ENCODE measurements at regions not wholly inside any gene's neighbourhood (a gene's known extent, or its start where the extent isn't known, plus 50 kb on each side); places are given as distances from the start of the nearest gene placed in this dataset.
"Not testable (repeated sequence)": the region's sequence is repeated elsewhere in the genome, so short reads cannot be mapped to it uniquely, and the experiment has no call there.

DNA sequence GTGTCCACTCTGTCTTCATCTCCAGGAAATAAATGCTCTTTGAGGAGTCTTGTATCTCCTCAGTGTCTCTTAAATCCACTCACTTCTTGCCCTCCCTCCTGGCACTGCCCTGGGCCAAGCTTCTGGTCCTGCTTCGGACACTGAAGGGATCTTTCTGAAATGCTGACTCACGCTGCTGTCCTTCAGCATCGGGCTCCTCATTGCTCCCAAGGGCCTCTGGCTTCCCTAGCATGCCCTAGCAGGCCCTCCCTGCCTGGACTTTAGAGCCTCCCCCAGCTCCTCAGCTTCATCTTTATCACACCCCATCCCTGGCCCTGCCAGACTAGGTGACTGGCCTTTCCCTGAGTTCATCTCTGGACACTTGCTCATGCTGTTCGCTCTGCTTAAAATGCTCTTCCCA, 96.6 kb downstream of the FOXD2 start:
- FAIRE-seq (no peak), DNase-seq (ENCODE audit: insufficient read length, low spot score) (no peak)
- TF ChIP-seq TAF1 (IDR thresholded peaks at IDR 0.05; ENCODE audit: low read depth, low read length) (no peak), POLR2AphosphoS5 (IDR thresholded peaks at IDR 0.05; ENCODE audit: low read depth, low read length) (no peak), PAX5 (IDR thresholded peaks at IDR 0.05; ENCODE audit: insufficient read depth, low read length, severe bottlenecking) (no peak), POU2F2 (IDR thresholded peaks at IDR 0.05; ENCODE audit: low read depth, low read length) (no peak)

DNA sequence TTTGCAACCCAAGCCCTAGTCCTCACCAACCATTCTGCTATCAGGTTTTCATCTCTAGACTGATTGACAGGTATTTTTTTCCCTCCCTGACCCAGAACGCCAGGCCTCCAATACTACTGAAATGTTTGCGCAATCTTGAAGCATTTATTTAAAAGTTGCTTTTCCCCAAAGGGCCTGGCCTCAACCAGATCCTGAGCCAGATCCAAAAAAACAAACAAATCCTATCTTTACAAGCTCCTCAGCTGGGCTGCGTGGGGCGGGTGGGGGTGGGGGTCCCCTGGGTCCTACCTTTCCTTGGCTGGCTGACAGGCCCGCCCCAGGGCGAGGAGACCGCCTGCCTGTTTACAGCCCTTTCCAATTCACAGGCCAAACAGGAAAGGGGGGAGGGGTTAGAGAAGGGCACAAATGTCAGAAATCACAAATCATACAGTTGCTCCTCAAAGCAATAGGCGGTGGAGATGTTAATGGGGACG, 98.8 kb downstream of the FOXD2 start:
- TF ChIP-seq SPI1 (IDR thresholded peaks at IDR 0.05; ENCODE audit: low read depth, low read length), result no peak
- TF ChIP-seq POLR2AphosphoS5 (IDR thresholded peaks at IDR 0.05; ENCODE audit: low read depth, low read length), result no peak
- no peak for TF ChIP-seq PAX5 (IDR thresholded peaks at IDR 0.05; ENCODE audit: insufficient read depth, low read length, severe bottlenecking)
- TF ChIP-seq TAF1 (IDR thresholded peaks at IDR 0.05; ENCODE audit: low read depth, low read length), result no peak
- TF ChIP-seq POU2F2 (IDR thresholded peaks at IDR 0.05; ENCODE audit: low read depth, low read length), result no peak
- TF ChIP-seq POLR2A (IDR thresholded peaks at IDR 0.05; ENCODE audit: low read depth, low read length), result no peak

DNA sequence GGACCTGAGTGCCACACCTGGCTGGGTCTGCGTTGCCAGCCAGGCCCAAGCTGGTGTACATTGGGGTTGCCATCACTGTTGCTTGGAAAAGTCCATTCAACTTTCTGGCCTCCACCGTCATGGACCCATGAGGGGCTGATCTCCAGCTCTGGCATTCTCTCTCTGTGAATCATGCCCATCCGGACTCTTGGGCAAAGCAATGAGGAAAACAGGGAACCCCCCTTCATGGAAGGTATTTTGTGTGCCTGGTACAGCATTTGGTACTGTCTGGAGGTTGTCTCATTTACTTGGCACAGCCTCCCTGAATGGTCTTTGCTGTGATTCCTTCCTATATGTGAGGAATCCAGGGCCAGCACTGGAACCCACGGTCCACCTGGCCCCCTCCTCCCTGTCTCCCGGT, 99.4 kb downstream of the FOXD2 start:
- TF ChIP-seq POLR2A (IDR thresholded peaks at IDR 0.05; ENCODE audit: low read depth, low read length) (no peak), POU2F2 (IDR thresholded peaks at IDR 0.05; ENCODE audit: low read depth, low read length) (no peak), POLR2AphosphoS5 (IDR thresholded peaks at IDR 0.05; ENCODE audit: low read depth, low read length) (no peak), PAX5 (IDR thresholded peaks at IDR 0.05; ENCODE audit: insufficient read depth, low read length, severe bottlenecking) (no peak), TAF1 (IDR thresholded peaks at IDR 0.05; ENCODE audit: low read depth, low read length) (no peak), SPI1 (IDR thresholded peaks at IDR 0.05; ENCODE audit: low read depth, low read length) (no peak)
- FAIRE-seq (no peak), DNase-seq (ENCODE audit: insufficient read length, low spot score) (no peak)

More for the DNA sequence above, 98.8 kb downstream of the FOXD2 start:
- no peak for FAIRE-seq
- no peak for DNase-seq (ENCODE audit: insufficient read length, low spot score)

DNA sequence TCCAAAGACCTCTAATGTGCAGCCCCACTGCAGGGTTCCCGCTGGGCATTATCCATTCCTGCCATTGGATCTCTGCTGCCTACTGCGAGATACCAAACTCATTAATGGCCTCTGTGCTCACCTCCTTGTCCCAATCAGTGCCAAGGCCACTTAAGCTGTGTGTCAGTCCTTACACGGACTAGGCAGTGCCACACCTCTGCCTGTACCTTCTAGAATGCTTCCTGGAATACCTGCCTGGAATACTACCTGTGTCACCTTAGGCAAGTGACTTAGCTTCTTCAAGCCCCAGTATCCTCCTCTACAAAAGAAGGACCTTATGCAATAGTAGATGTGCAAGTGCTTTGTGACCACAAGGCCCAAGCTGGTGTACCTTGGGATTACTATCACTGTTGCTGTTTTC, 100.1 kb downstream of the FOXD2 start:
- DNase-seq (ENCODE audit: insufficient read length, low spot score) (no peak), FAIRE-seq (no peak)
- no peak for TF ChIP-seq POLR2AphosphoS5 (IDR thresholded peaks at IDR 0.05; ENCODE audit: low read depth, low read length)

DNA sequence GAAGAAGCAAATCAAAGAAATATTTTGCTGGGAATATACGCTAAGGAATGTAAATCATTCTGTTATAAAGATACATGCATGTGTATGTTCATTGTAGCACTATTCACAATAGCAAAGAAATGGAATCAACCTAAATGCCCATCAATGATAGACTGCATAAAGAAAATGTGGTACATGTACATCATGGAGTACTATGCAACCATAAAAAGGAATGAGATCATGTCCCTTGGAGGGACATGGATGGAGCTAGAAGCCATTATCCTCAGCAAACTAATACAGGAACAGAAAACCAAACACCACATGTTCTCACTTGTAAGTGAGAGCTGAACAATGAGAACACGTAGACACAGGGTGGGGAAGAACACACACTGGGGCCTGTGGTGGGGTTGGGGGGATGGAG, 100.7 kb downstream of the FOXD2 start:
- not testable (repeated sequence) for FAIRE-seq; DNase-seq (ENCODE audit: insufficient read length, low spot score)

DNA sequence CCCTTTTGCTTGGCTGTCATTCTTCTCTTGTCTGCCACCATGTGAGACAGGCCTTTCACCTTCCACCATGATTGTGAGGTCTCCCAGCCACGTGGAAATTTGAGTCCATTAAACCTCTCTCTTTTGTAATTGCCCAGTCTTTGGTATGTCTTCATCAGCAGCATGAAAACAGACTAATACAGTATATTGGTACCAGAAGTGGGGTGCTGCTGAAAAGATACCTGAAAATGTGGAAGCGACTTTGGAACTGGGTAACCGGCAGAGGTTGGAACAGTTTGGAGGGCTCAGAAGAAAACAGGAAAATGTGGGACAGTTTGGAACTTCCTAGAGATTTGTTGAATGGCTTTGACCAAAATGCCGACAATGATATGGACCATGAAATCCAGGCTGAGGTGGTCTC, 103.9 kb downstream of the FOXD2 start:
- not testable (repeated sequence) for DNase-seq (ENCODE audit: insufficient read length, low spot score); FAIRE-seq

DNA sequence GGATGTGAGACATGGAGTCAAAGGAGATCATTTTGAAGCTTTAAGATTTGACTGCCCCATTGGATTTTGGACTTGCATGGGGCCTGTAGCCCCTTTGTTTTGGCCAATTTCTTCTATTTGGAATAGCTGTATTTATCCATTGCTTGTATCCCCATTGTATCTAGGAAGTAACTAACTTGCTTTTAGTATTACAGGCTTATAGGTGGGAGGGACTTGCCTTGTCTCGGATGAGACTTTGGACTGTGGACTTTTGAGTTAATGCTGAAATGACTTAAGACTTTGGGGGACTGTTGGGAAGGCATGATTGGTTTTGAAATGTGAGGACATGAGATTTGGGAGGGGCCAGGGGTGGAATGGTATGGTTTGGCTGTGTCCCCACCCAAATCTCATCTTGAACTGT, 105.2 kb downstream of the FOXD2 start:
- FAIRE-seq; DNase-seq (ENCODE audit: insufficient read length, low spot score): not testable (repeated sequence)

DNA sequence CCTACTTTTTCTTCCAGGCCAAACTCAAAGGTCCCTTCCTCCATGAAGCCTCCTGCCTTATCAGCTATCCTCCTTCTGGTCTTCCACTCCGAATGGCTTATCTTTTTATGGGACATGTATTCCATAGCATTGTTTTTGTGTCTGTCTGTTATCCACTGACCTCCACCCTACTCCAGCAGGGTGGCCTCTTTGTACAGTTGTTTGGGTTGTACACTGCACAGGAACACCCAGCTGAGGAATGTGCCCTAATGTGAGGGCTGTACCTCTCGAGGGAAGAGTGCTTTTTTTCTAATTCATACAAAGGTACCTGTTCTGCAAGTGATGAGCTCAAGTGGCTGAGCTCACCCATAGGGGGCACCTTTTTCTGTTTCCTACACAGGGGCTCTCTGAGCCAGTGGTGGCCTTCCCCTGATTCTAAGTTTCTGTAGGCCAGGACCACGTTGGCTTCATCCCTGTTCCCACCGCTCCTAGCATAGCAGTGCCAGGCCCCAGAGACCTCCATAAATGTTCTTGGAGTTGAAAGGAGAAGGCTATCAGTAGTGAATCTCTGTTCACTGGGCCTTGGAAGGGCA, 108.2 kb downstream of the FOXD2 start:
- FAIRE-seq (no peak), DNase-seq (ENCODE audit: insufficient read length, low spot score) (no peak)
- TF ChIP-seq PAX5 (IDR thresholded peaks at IDR 0.05; ENCODE audit: insufficient read depth, low read length, severe bottlenecking) (no peak), POU2F2 (IDR thresholded peaks at IDR 0.05; ENCODE audit: low read depth, low read length) (no peak), POLR2AphosphoS5 (IDR thresholded peaks at IDR 0.05; ENCODE audit: low read depth, low read length) (no peak)

DNA sequence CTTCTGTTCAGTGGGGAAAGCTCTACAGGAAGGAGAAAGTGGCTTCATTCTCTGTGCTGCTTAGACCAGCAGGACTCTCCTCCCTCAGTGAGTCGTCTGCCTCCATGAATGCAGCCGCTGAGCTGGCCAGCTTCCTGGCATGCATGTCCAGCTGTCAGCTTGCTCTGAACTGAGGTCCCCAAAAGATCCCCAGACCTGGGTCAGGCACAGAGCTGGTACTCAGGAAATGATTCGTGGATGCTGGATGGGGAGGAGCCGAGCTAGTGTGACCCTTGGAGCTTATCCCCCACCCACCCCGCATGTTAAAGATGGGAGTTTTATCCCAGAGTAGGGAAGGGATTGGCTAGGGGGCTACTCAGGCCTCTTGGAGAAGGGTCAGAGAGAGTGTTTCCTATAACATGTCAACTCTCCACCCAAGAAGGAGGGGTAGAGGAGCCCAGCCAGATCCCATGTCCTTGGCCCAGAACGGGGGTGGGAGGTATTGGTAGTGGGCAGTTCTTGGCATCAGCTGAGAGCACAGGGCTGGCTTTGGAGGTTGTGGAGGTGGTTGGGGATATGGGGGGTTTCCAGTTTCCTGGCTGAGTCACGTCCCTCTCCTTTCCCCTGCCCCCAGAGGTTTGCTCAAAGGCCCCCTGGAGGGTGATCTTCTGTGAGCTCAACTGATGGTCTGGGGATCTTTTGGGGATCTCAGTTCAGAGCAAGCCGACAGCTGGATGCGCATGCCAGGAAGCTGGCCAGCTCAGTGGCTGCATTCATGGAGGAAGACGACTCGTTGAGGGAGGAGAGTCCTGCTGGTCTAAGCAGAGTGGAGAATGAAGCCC, 110.1 kb downstream of the FOXD2 start:
- DNase-seq (ENCODE audit: insufficient read length, low spot score) (no peak), FAIRE-seq (no peak)
- TF ChIP-seq POU2F2 (IDR thresholded peaks at IDR 0.05; ENCODE audit: low read depth, low read length) (no peak), POLR2A (IDR thresholded peaks at IDR 0.05; ENCODE audit: low read depth, low read length) (no peak), TAF1 (IDR thresholded peaks at IDR 0.05; ENCODE audit: low read depth, low read length) (no peak), POLR2AphosphoS5 (IDR thresholded peaks at IDR 0.05; ENCODE audit: low read depth, low read length) (no peak), SPI1 (IDR thresholded peaks at IDR 0.05; ENCODE audit: low read depth, low read length) (no peak), PAX5 (IDR thresholded peaks at IDR 0.05; ENCODE audit: insufficient read depth, low read length, severe bottlenecking) (no peak)

DNA sequence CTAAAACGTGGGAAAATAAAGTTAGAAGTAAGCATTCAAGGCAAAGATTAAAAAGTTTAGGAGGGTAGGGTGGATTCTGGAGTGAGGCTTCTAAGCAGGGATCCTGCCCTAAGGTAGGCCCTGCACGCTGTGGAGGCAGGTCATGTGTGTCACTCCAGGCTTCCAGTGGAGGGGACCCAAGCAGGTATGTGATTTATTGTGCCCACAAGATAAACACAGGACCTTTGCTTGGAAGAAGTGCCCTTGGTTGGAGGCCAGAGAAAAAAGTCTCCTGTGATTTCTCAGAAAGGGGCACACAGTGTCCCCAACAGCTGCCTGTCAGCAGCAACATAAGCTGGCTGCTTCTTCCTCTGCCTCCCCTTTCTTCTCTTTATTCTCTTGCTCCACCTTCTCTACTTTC, 110.8 kb downstream of the FOXD2 start:
- TF ChIP-seq PAX5 (IDR thresholded peaks at IDR 0.05; ENCODE audit: insufficient read depth, low read length, severe bottlenecking) (no peak), POU2F2 (IDR thresholded peaks at IDR 0.05; ENCODE audit: low read depth, low read length) (no peak), TAF1 (IDR thresholded peaks at IDR 0.05; ENCODE audit: low read depth, low read length) (no peak), POLR2A (IDR thresholded peaks at IDR 0.05; ENCODE audit: low read depth, low read length) (no peak), POLR2AphosphoS5 (IDR thresholded peaks at IDR 0.05; ENCODE audit: low read depth, low read length) (no peak), SPI1 (IDR thresholded peaks at IDR 0.05; ENCODE audit: low read depth, low read length) (no peak)
- no peak for DNase-seq (ENCODE audit: insufficient read length, low spot score)
- FAIRE-seq, result no peak

DNA sequence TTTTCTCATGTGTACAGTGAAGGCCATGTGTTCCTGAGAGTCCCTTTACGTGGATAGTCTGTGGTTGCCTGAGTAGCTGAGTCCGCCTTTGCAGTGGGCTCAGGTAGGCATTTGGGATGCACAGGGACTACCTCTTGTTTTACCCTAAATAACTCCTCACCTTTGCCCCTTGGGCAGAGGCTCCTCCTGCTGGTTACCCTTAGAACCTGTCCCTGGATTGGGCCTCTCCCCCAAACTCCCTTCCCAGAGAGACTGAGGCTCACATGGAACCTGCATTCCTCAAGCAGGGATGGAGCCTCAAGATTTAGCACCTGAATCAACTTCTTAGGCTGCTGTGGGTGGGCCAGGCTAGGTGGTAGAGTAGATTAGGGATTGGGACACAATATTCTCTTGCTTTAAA, 111.7 kb downstream of the FOXD2 start:
- TF ChIP-seq PAX5 (IDR thresholded peaks at IDR 0.05; ENCODE audit: insufficient read depth, low read length, severe bottlenecking) (no peak), POU2F2 (IDR thresholded peaks at IDR 0.05; ENCODE audit: low read depth, low read length) (no peak), POLR2AphosphoS5 (IDR thresholded peaks at IDR 0.05; ENCODE audit: low read depth, low read length) (no peak), TAF1 (IDR thresholded peaks at IDR 0.05; ENCODE audit: low read depth, low read length) (no peak)
- FAIRE-seq (no peak), DNase-seq (ENCODE audit: insufficient read length, low spot score) (no peak)

Measured in GM12891 (cell line).